Left hindlimb (tissue), 1 donor: ENCODE measurements at regions not wholly inside any gene's neighbourhood (a gene's known extent, or its start where the extent isn't known, plus 50 kb on each side); places are given as distances from the start of the nearest gene placed in this dataset.
"Not testable (repeated sequence)": the region's sequence is repeated elsewhere in the genome, so short reads cannot be mapped to it uniquely, and the experiment has no call there.

Source experiments
- DNase-seq: peaks from one replicate; pipeline ENCODE4 v3.0.0-alpha.2; 2018

DNA sequence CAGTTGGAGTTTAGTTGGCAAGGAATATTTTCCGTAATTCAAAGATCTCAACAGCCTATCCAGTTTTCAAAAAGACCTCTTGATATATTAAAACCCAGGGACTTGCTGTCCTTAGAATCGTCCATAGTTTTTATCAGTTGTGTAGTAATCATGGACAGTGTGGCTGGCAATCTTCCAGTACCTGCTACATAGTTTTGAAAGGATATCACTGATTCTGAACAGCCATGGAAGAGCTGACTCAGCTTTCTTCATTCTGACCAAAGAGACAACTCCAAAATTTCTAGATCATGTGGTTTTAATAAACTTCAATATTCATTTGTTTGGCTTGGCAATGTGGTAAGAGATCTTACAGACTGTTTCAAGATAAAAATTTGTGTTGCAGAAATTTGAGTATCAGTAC lies 616.7 kb downstream of the TDRD15 start:
- no peak for DNase-seq

- DNase-seq, result no peak
Observed at GRCh38 chr2:21746499-21746898, 622.7 kb downstream of the TDRD15 start.

DNA sequence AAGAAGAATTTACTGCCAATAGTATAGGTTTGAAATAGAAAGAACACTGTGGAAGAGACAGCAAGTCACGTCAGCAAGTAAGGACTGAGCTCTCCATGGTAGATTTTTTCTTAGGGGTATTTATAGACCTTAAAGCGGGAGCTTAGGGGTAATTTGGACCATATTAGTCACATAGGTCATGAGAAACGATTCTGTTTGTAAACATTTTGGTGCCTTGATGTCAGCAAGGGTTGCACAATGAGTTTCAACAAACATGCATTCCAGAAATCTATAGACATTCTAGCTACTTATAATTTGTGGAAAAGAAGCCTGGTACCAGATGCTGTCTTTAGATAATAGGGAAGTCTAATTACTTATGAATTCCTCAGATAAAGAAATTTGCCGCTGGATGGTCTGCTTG lies 624.7 kb downstream of the TDRD15 start:
- DNase-seq, result no peak

DNA sequence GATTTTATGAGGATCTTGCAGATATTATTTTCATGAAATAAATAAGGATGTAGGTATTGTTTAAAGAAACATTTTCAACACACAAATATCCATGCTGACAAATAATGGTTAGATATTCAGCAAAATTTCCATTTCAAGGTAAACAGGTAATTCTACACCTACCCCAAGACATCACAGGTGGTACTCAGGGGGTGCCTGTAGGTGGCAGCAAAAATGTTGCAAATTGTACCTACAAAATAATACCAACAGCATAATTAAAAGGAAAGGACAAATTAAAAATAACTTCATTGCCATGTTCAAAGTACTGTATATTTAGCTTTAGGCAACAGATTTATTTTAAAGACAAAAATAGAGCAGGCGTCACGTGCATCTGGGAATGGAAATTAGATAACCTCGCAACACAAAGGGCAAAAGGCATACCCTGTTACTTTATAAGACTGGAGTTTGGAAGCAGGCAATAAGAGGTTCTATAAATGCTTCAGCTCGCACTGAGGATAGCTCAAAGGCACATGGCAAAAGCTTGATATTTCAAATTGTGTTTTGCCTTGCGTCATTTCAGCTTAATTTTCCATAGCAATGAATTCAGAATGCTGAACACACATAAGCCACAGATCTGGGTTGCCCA lies 630.5 kb downstream of the TDRD15 start:
- DNase-seq, result no peak

DNA sequence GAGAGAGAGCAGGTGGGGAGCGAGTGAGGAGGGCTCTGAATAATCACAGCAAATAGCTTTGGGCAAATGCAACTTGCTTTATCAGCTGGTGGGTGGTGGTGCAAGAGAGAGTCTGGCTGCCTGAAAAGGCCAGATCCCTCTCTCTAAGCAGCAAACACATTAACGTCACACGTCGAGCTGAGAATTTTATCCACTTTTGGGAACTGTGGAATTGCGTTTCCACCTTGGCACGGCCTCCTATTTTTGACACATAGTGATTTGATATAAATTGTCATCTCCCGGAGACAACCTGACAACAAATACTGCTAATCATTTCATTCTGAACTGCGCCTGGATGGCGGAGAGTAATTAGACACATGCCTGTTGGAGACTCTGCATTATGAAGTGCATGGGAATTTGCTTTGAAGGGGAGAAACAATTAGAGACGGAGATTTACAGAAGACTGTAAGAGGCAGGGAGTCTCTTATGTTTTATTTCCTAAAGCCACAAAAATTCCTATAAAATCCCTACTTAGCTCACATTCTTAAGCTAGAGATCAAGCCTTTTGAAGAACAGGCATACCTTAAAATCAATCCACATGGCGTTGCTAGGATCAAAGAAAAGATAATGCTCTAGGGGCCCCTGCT lies 634.1 kb downstream of the TDRD15 start:
- DNase-seq, result peak; percentile 16

DNA sequence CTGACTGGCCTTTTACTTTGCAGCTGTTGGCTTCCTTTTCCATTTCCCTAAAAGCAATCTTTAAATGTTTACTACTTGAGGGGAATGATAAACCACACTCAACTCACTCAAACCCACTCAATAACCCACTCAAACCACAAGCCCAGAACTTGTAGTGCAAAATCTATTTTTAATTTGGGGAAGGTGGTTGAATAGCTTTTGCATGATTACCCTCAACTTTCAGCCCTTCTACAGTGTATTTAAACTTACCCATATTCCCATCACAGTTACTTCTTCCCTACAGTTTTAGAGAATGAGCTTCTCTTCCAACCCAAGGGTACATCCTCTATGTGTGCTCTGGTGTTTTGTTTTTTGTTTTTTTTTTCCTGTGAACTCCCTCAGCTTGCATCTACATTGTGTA lies 636.1 kb downstream of the TDRD15 start:
- DNase-seq, result no peak

DNA sequence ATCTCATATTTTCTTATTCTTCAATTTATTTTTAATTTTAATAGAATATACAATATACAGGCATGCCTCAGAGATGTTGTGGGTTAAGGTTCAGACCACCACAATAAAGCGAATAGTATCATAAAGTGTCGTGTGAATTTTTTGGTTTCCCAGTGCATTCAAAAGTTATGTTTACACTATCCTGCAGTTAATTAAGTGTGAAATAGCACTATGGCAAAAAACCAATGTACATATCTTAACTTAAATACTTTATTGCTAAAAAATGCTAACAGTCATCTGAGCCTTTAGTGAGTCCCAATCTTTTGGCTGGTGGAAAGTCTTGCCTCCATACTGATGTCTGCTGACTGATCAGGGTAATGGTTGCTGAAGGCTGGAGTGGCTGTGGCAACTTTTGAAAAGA lies 637.6 kb downstream of the TDRD15 start:
- no peak for DNase-seq

DNA sequence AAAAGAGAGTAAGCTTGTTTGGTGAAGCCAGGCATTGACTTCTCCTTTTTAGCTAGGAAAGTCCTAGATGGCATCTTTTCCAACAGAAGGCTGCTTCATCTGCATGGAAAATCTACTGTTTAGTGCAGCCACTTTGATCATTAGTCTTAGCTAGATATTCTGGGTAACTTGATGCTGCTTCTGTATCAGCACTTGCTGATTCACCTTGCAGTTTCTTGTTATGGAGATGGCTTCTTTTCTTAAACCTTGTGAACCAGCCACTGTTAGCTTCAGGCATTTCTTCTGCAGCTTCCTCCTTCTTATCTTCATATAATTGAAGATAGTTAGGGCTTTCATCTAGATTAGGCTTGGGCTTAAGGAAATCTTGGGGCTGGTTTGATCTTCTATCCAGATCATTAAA lies 639.7 kb downstream of the TDRD15 start:
- DNase-seq, result no peak

DNA sequence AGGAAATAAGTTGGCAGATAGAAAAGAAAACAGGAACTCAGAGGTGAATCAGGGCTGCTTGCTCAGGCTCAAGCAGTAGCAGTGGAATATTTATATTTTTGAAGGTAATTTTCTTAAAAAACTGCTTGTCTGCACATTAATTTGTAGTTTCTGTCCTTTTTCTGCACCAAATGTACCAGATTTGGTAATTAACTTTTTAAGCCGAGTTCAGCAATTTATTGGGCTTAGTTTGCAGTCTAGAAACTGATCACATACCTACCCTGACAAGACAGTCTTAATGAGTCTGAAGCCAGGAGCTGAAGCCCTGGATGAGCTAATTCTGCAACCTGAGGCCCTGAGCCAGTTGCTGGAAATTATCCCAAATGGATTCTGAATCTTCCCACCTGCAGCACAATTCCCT lies 647.0 kb downstream of the TDRD15 start:
- no peak for DNase-seq

DNA sequence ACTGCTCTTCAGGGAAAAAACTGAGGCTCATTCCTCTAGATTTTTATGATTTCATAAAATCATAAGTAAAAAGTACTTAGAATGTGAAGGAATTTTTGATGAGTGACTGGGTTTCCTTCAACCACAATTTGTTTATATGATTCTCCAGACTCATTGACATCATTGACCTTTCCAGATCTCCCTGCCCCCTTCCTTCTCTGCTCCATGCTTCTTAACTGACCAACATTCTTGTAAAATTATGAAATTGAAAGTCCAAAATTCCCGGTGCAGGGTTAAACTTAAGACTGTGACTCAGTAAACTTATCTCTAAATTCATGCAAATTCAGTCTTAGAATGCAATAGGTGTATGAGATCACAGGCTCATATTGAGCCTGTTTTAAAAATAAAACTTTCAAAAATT lies 648.9 kb downstream of the TDRD15 start:
- no peak for DNase-seq

GRCh38 chr2:21773168-21773567 lies 649.4 kb downstream of the TDRD15 start:
- DNase-seq, result no peak

GRCh38 chr2:21774691-21775368 lies 651.1 kb downstream of the TDRD15 start:
- DNase-seq, result no peak

DNA sequence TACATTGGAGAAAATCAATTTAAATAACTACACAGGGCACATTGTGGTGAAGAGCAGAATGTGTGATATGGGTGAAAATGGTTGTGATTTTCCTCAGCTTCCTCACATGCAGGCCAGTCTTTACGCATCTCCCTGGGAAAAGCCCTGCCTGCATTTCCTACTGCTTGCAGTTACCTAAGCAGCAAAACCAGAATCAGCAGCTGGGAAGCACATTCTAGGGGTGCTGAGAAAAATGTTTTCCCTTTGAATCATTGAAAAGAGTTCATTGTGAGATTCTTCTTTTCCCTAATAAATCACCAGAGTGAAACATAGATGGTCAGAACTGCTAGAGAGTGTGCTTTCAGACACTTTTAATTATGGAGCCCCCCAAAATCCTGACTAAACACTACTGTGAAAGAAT lies 656.0 kb downstream of the TDRD15 start:
- DNase-seq, result no peak

- DNase-seq, result no peak
Observed at GRCh38 chr2:21781962-21782361, 658.2 kb downstream of the TDRD15 start.

GRCh38 chr2:21782866-21783265 lies 659.1 kb downstream of the TDRD15 start:
- DNase-seq, result no peak

GRCh38 chr2:21787941-21788340 lies 664.2 kb downstream of the TDRD15 start:
- DNase-seq, result no peak

- DNase-seq, result not testable (repeated sequence)
Observed at GRCh38 chr2:21790311-21790710, 666.5 kb downstream of the TDRD15 start.

DNA sequence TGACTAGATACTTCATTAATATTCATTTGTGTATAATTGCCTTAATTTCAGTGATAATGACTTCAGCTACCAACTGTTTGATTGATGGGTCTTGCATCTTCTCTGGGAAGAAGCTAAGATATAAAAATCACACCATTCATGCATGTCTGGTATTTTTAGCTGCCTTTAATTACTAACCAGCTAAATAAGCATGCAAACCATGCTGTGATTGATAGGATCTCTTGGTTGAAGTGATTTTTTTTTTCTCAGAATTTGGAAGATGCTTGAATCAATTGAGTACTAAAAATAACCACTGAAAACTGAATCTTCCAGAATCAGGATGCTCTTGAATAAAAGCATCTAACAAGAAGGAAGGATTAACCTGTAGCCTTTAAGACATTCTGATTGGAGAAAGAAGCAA lies 668.8 kb downstream of the TDRD15 start:
- DNase-seq, result no peak

GRCh38 chr2:21793461-21793860 lies 669.7 kb downstream of the TDRD15 start:
- no peak for DNase-seq

DNA sequence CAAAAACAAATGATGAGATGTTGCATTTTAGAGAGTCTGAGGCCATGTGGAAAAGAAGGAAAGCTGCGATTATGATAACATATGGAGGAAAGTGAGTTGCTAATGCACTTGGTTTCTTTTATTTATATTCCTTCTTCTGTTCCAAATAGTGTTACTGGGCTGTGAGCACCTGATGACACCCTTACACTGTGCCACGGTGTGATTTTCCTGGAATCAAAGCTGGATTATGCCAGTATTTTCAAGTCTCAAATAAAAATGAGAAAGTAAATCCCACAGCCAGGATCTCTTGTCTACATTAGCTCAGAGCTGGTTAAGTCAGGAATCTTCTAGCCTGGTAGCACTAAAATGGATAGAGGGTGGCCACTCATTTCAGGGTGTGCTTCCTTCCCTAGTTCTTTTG lies 670.8 kb downstream of the TDRD15 start:
- no peak for DNase-seq

DNA sequence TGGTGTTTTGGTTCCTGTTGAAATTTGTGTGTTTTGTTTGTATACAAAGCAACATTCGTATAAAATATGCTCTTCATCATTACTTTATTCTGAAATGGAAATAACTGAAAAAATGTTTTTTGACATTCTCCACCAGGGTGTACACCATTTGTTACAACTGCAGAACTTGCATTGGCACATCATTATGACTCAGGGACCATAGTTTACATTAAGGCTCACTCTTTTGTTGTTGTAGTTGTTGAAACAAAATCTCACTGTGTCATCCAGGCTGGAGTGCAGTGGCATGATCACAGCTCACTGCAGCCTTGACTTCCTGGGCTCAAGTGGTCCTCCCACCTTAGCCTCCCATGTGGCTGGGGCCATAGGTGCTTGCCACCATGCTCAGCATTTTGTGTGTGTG lies 676.6 kb downstream of the TDRD15 start:
- no peak for DNase-seq

- no peak for DNase-seq
Observed at GRCh38 chr2:21803550-21803949, 679.8 kb downstream of the TDRD15 start.

GRCh38 chr2:21804151-21804550 lies 680.4 kb downstream of the TDRD15 start:
- no peak for DNase-seq

DNA sequence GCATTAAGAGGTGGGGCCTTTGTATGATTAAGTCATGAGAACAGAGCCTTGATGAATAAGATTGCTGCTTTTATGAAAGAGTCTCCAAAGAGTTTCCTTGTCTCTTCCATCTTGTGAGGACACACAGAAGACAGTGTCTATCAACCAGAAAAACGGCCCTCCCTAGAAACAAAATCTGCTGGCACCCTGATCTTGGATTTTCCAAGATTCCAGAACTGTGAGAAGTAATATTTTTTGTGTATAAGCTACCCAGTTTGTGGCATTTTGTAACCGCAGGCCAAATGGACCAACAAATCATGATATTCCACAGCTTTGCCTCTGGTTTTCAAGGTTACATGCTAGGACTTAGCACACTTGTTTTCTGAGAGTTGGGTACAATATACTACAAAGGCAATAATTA lies 687.8 kb downstream of the TDRD15 start:
- no peak for DNase-seq

GRCh38 chr2:21812766-21813165 lies 689.0 kb downstream of the TDRD15 start:
- DNase-seq, result no peak
